ENCODE measurements at regions not wholly inside any gene's neighbourhood (a gene's known extent, or its start where the extent isn't known, plus 50 kb on each side); places are given as distances from the start of the nearest gene placed in this dataset.
"Not testable (repeated sequence)": the region's sequence is repeated elsewhere in the genome, so short reads cannot be mapped to it uniquely, and the experiment has no call there.

GRCh38 chr13:24968416-24968815 lies 127.5 kb upstream of the PABPC3 start:
- not testable (repeated sequence) for DNase-seq; H3K27ac ChIP-seq (ENCODE audit: low read length); H3K27me3 ChIP-seq (replicated peaks; ENCODE audit: insufficient read depth, low read length); H3K36me3 ChIP-seq (replicated peaks; ENCODE audit: insufficient read depth, low read length); H3K9ac ChIP-seq (ENCODE audit: low read length); H3K9me3 ChIP-seq (replicated peaks; ENCODE audit: insufficient read depth, low read length); H3K4me1 ChIP-seq (ENCODE audit: low read length); H3K9me2 ChIP-seq (replicated peaks; ENCODE audit: insufficient read depth, low read length); H3F3A ChIP-seq (ENCODE audit: insufficient read depth, low read length); H3K4me2 ChIP-seq (ENCODE audit: low read depth, low read length); H3K79me2 ChIP-seq (ENCODE audit: low read length); H3K4me3 ChIP-seq (ENCODE audit: low read length); H2AFZ ChIP-seq (ENCODE audit: low read length); H4K20me1 ChIP-seq (ENCODE audit: insufficient read depth, low read length)
- TF ChIP-seq CTCF (IDR thresholded peaks at IDR 0.05; ENCODE audit: low read length) = peak; percentile 23

DNA sequence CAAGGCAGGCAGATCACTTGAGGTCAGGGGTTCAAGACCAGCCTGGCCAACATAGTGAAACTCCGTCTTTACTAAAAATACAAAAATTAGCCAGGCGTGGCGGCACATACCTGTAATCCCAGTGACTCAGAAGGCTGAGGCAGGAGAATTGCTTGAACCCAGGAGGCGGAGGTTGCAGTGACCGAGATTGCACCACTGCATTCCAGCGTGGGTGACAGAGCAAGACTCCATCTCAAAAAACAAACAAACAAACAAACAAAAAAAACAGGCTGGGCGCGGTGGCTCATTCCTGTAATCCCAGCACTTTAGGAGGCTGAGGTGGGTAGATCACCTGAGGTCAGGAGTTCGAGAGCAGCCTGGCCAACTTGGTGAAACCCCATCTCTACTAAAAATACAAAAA lies 122.8 kb upstream of the PABPC3 start:
- H3K36me3 ChIP-seq (replicated peaks; ENCODE audit: insufficient read depth, low read length); H3K27me3 ChIP-seq (replicated peaks; ENCODE audit: insufficient read depth, low read length); H3K4me3 ChIP-seq (ENCODE audit: low read length); H3K4me1 ChIP-seq (ENCODE audit: low read length); H3F3A ChIP-seq (ENCODE audit: insufficient read depth, low read length); DNase-seq; H3K79me2 ChIP-seq (ENCODE audit: low read length); H3K27ac ChIP-seq (ENCODE audit: low read length); H4K20me1 ChIP-seq (ENCODE audit: insufficient read depth, low read length); H2AFZ ChIP-seq (ENCODE audit: low read length); H3K9me3 ChIP-seq (replicated peaks; ENCODE audit: insufficient read depth, low read length); H3K4me2 ChIP-seq (ENCODE audit: low read depth, low read length); H3K9ac ChIP-seq (ENCODE audit: low read length); H3K9me2 ChIP-seq (replicated peaks; ENCODE audit: insufficient read depth, low read length): not testable (repeated sequence)

DNA sequence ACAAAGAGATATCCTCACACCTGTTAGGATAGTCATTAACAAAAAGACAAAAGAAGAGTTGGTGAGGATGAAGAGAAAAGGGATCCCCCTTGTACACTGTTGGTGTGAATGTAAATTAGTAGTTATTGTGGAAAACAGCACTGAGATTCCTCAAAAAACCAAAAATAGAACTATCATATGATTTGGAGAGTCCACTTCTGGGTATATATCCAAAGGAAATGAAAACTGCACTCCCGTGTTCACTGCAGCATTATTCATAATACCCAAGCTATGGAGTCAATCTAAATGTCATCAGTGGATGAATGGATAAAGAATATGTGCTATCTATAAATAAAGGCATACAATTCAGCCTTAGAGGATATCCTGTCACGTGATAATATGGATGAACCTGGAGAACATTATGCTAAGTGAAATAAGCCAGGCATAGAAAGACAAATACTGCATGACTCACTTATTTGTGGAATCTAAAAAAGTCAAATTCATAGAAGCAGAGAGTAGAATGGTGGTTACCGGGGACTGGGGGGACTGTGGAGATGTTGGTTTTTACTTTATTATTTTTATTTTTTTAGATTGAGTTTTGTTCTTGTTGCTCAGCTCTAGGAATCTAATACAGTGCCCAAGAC lies 114.6 kb upstream of the PABPC3 start:
- H3K9me2 ChIP-seq (replicated peaks; ENCODE audit: insufficient read depth, low read length); H3K4me2 ChIP-seq (ENCODE audit: low read depth, low read length); H3K79me2 ChIP-seq (ENCODE audit: low read length); H3K9me3 ChIP-seq (replicated peaks; ENCODE audit: insufficient read depth, low read length); DNase-seq; H3K4me3 ChIP-seq (ENCODE audit: low read length); H3K4me1 ChIP-seq (ENCODE audit: low read length); H3F3A ChIP-seq (ENCODE audit: insufficient read depth, low read length); H3K36me3 ChIP-seq (replicated peaks; ENCODE audit: insufficient read depth, low read length); H2AFZ ChIP-seq (ENCODE audit: low read length); H4K20me1 ChIP-seq (ENCODE audit: insufficient read depth, low read length); H3K27ac ChIP-seq (ENCODE audit: low read length); H3K27me3 ChIP-seq (replicated peaks; ENCODE audit: insufficient read depth, low read length); H3K9ac ChIP-seq (ENCODE audit: low read length): not testable (repeated sequence)

GRCh38 chr13:24982333-24982999 lies 113.5 kb upstream of the PABPC3 start:
- no peak for DNase-seq
- no peak overlapping the region for H3K4me3 ChIP-seq (ENCODE audit: low read length)
- no peaks in the 10 kb centered on the region for H3K36me3 ChIP-seq (replicated peaks; ENCODE audit: insufficient read depth, low read length)
- no peak overlapping the region for H3K27ac ChIP-seq (ENCODE audit: low read length)
- no peaks in the 10 kb centered on the region for H3K27me3 ChIP-seq (replicated peaks; ENCODE audit: insufficient read depth, low read length)
- TF ChIP-seq EZH2phosphoT487 (IDR thresholded peaks at IDR 0.05; ENCODE audit: low read length) = no peak
- no peaks in the 10 kb centered on the region for H3F3A ChIP-seq (ENCODE audit: insufficient read depth, low read length)
- H3K9me2 ChIP-seq (replicated peaks; ENCODE audit: insufficient read depth, low read length) = no peaks in the 10 kb centered on the region
- no peak overlapping the region for H3K4me2 ChIP-seq (ENCODE audit: low read depth, low read length)
- no peak overlapping the region for H3K9ac ChIP-seq (ENCODE audit: low read length)
- no peaks in the 10 kb centered on the region for H3K9me3 ChIP-seq (replicated peaks; ENCODE audit: insufficient read depth, low read length)
- H2AFZ ChIP-seq (ENCODE audit: low read length) = no peak overlapping the region
- H3K79me2 ChIP-seq (ENCODE audit: low read length) = no peaks in the 10 kb centered on the region
- H4K20me1 ChIP-seq (ENCODE audit: insufficient read depth, low read length) = no peaks in the 10 kb centered on the region
- H3K4me1 ChIP-seq (ENCODE audit: low read length) = no peaks in the 10 kb centered on the region

- no peaks in the 10 kb centered on the region for H3K9me3 ChIP-seq (replicated peaks; ENCODE audit: insufficient read depth, low read length)
- no peak for DNase-seq
- H3F3A ChIP-seq (ENCODE audit: insufficient read depth, low read length) = no peaks in the 10 kb centered on the region
- no peaks in the 10 kb centered on the region for H3K4me1 ChIP-seq (ENCODE audit: low read length)
- no peaks in the 10 kb centered on the region for H3K79me2 ChIP-seq (ENCODE audit: low read length)
- H3K9ac ChIP-seq (ENCODE audit: low read length) = no peak overlapping the region
- no peaks in the 10 kb centered on the region for H3K27me3 ChIP-seq (replicated peaks; ENCODE audit: insufficient read depth, low read length)
- no peak for TF ChIP-seq EZH2 (optimal IDR thresholded peaks at IDR 0.05; ENCODE audit: low read depth, low read length)
- TF ChIP-seq EZH2phosphoT487 (IDR thresholded peaks at IDR 0.05; ENCODE audit: low read length) = no peak
- no peak for TF ChIP-seq CTCF (IDR thresholded peaks at IDR 0.05; ENCODE audit: low read length)
- H3K36me3 ChIP-seq (replicated peaks; ENCODE audit: insufficient read depth, low read length) = no peaks in the 10 kb centered on the region
- H2AFZ ChIP-seq (ENCODE audit: low read length) = no peak overlapping the region
- no peaks in the 10 kb centered on the region for H3K9me2 ChIP-seq (replicated peaks; ENCODE audit: insufficient read depth, low read length)
- H3K27ac ChIP-seq (ENCODE audit: low read length) = no peak overlapping the region
- no peak overlapping the region for H3K4me2 ChIP-seq (ENCODE audit: low read depth, low read length)
- H3K4me3 ChIP-seq (ENCODE audit: low read length) = no peak overlapping the region
- H4K20me1 ChIP-seq (ENCODE audit: insufficient read depth, low read length) = no peaks in the 10 kb centered on the region
Observed at GRCh38 chr13:24983094-24983493, 112.8 kb upstream of the PABPC3 start.

All from MM.1S (cell line).